ENCODE measurements at regions not wholly inside any gene's neighbourhood (a gene's known extent, or its start where the extent isn't known, plus 50 kb on each side); places are given as distances from the start of the nearest gene placed in this dataset.

DNA sequence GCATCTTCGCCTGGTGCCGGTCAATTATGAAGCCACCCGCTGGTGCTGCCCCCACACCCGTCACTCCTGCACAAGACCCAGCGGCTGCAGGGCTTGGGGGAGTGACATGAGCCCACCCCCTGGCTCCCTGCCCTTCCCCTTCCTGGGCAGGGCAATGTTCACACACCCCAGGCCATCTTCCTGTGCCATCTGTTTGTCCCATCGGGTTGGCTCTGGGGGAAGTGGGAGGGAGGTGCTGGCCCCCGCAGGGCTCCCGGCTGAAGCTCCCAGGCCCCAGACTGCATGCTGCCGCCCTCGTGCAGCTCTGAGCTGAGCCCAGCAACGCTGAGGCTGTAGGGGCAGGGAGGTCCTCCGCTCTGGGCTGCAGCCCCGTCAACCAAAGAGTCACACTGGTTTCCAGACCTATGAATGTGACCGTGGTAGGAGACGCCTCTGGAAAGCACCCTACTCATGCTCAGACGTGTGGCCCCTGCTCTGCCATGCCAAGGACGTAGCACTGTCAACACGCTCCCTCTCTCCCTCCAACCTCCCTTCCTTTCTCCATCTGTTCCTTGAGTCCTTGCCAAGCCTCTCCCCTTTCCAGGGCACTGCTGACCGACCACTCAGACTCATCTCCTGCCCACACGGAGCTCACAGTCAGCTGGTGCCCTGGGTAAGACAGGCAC lies 140.4 kb downstream of the ENGASE start:
- Histone ChIP-seq H3K27me3 (peaks cover 0 to 88% of the 10 kb centered on the region in 2 donors), H3K27ac (no peak overlapping the region), H3K4me1 (peaks cover 0 to 1% (median 0%) of the 10 kb centered on the region in 4 donors), H3K4me3 (no peak overlapping the region), H3K36me3 (no peaks in the 10 kb centered on the region), H3K9me3 (no peaks in the 10 kb centered on the region)
- WGBS, 2 donors, result 24 to 27% methylated on average over 17 to 20 of the region's 20 CpGs
- no peak for TF ChIP-seq POLR2A (IDR thresholded peaks at IDR 0.05)
- no peak for TF ChIP-seq CTCF (IDR thresholded peaks at IDR 0.05)
- TF ChIP-seq EP300 (IDR thresholded peaks at IDR 0.05), result no peak
- no peak for DNase-seq (ENCODE audit: low spot score in 2 of 2)

GRCh38 chr17:79214459-79214858 lies 139.8 kb downstream of the ENGASE start:
- Histone ChIP-seq H3K9me3 (no peaks in the 10 kb centered on the region), H3K4me3 (no peak overlapping the region), H3K4me1 (no peaks in the 10 kb centered on the region), H3K27ac (no peak overlapping the region), H3K27me3 (peaks cover 0 to 82% of the 10 kb centered on the region in 2 donors), H3K36me3 (no peaks in the 10 kb centered on the region)
- 33 to 36% methylated on average over 4 of the region's 4 CpGs for whole genome bisulfite sequencing, 2 donors
- DNase-seq (ENCODE audit: low spot score in 2 of 2), result no peak
- TF ChIP-seq POLR2A (IDR thresholded peaks at IDR 0.05) (no peak), EP300 (IDR thresholded peaks at IDR 0.05) (no peak), CTCF (IDR thresholded peaks at IDR 0.05) (no peak)

DNA sequence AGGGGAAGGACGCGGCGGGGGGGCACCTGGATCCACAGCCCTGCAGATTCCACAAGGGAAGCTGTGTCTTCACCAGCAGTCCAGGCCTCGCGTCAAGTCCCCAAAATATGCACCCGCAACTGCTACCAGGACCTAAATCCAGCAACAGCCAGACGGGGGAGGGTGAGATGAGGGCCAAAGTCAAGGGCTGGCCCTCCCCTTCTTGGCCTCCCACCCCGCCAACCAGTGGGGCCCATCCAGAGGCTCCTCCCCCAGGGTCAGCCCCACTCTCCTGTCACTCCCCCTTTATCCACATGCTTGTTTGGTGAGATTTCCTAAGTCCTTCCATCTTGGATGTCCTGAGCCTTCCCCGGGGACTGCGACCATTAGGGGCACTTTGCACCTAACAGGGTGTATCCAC lies 138.7 kb downstream of the ENGASE start:
- 75% methylated on average over 10 of the region's 10 CpGs for WGBS, 2 donors
- Histone ChIP-seq H3K4me1 (no peaks in the 10 kb centered on the region), H3K27me3 (peaks cover 0 to 70% of the 10 kb centered on the region in 2 donors), H3K9me3 (no peaks in the 10 kb centered on the region), H3K4me3 (no peak overlapping the region), H3K36me3 (no peaks in the 10 kb centered on the region), H3K27ac (no peak overlapping the region)
- no peak for DNase-seq (ENCODE audit: low spot score in 2 of 2)
- TF ChIP-seq POLR2A (IDR thresholded peaks at IDR 0.05), result no peak
- no peak for TF ChIP-seq EP300 (IDR thresholded peaks at IDR 0.05)
- no peak for TF ChIP-seq CTCF (IDR thresholded peaks at IDR 0.05)

GRCh38 chr17:79212149-79213087 lies 137.8 kb downstream of the ENGASE start:
- no peaks in the 10 kb centered on the region for H3K9me3 ChIP-seq
- WGBS, 2 donors, result 32 to 34% methylated on average over 15 of the region's 15 CpGs
- H3K36me3 ChIP-seq, result no peaks in the 10 kb centered on the region
- TF ChIP-seq CTCF (IDR thresholded peaks at IDR 0.05) (no peak), POLR2A (IDR thresholded peaks at IDR 0.05) (no peak), EP300 (IDR thresholded peaks at IDR 0.05) (no peak)
- no peaks in the 10 kb centered on the region for H3K4me1 ChIP-seq
- DNase-seq (ENCODE audit: low spot score in 2 of 2), result no peak
- no peak overlapping the region for H3K27ac ChIP-seq
- H3K27me3 ChIP-seq, result peaks cover 0 to 61% of the 10 kb centered on the region in 2 donors
- no peak overlapping the region for H3K4me3 ChIP-seq

Data from tibial nerve (tissue), 4 donors.